ENCODE measurements at regions not wholly inside any gene's neighbourhood (a gene's known extent, or its start where the extent isn't known, plus 50 kb on each side); places are given as distances from the start of the nearest gene placed in this dataset.
"Not testable (repeated sequence)": the region's sequence is repeated elsewhere in the genome, so short reads cannot be mapped to it uniquely, and the experiment has no call there.

DNA sequence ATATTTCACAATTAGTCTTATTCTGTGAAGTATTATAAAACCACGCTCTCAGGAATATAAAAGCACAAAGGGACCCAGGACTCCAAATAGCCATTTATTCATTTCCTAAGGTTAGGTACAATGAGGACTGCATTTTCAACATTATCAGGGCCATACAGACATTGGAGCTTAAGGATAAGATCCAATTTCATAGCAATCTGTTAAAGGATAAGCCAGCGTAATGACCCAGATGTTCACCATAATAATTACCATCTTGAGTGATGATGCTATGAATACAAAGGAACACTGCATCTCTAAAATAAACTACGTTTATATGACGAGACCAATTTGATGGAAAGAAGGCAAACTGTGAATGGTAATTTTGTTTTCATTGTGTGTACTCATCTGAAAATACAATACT lies 169.6 kb downstream of the USP22 start:
- TF ChIP-seq EZH2 (IDR thresholded peaks at IDR 0.05); POLR2AphosphoS5 (IDR thresholded peaks at IDR 0.05; ENCODE audit: borderline replicate concordance, low read depth, low read length): not testable (repeated sequence)

All from SK-N-MC (cell line).